Liver (tissue), 2 donors: ENCODE measurements at regions not wholly inside any gene's neighbourhood (a gene's known extent, or its start where the extent isn't known, plus 50 kb on each side); places are given as distances from the start of the nearest gene placed in this dataset.

Experiments used
- EGR1 ChIP-seq, 2 donors: IDR thresholded peaks; 2 replicates each; pipeline ENCODE4 v1.6.1; 2016 to 2018; ENCODE audit warnings: antibody characterized with exemption in 2 of 2, low read depth in 2 of 2
- RAD21 ChIP-seq, 2 donors: IDR thresholded peaks; 2 replicates each; pipeline ENCODE4 v1.6.1; 2016; ENCODE audit warnings: antibody characterized with exemption in 2 of 2, mild to moderate bottlenecking in 2 of 2
- TAF1 ChIP-seq: conservative IDR thresholded peaks from 2 replicates; pipeline ENCODE4 v1.6.1; 2016; ENCODE audit warnings: antibody characterized with exemption, mild to moderate bottlenecking
- donor health status: healthy.

GRCh38 chr5:29770936-29771335 is 1422.5 kb upstream of the CDH6 start:
- TF ChIP-seq EGR1 (IDR thresholded peaks at IDR 0.05; ENCODE audit: low read depth in 2 of 2) (no peak), TAF1 (no peak), RAD21 (IDR thresholded peaks at IDR 0.05) (no peak)
